DND-41 (cell line): ENCODE measurements at regions not wholly inside any gene's neighbourhood (a gene's known extent, or its start where the extent isn't known, plus 50 kb on each side); places are given as distances from the start of the nearest gene placed in this dataset.

Source experiments
- CTCF ChIP-seq: IDR thresholded peaks from 2 replicates; pipeline ENCODE4 v1.5.1; 2012; ENCODE audit warnings: borderline replicate concordance, low read length, moderate library complexity, mild to moderate bottlenecking; ENCODE audit not compliant: poor library complexity, severe bottlenecking; ENCODE audit errors: extremely low read depth
- EZH2 ChIP-seq: IDR thresholded peaks from 3 replicates; pipeline ENCODE4 v1.6.1; 2012; ENCODE audit warnings: borderline replicate concordance, low read depth, mild to moderate bottlenecking, moderate library complexity, low read length, inconsistent platforms; ENCODE audit not compliant: severe bottlenecking

GRCh38 chr4:83910693-83911092, 374.8 kb downstream of the GPAT3 start:
- no peak for TF ChIP-seq CTCF
- no peak for TF ChIP-seq EZH2
